GM23338 (cell line): ENCODE measurements at regions not wholly inside any gene's neighbourhood (a gene's known extent, or its start where the extent isn't known, plus 50 kb on each side); places are given as distances from the start of the nearest gene placed in this dataset.

ENCODE experiments used
- ATAC-seq: fragments of 200-7000 bp; cut with Tn5 transposase; 3 replicates; pipeline ENCODE4 v1.9.1; 2020
- DNase-seq: peaks from one replicate; pipeline ENCODE4 v3.0.0-alpha.2; 2015; ENCODE audit warnings: low spot score
- H2AFZ ChIP-seq: fragments of 200-600 bp; sonication (generic); 2 replicates; pipeline ENCODE4 v1.8.0; 2016; ENCODE audit warnings: antibody characterized with exemption, mild to moderate bottlenecking, moderate library complexity
- H3F3A ChIP-seq: fragments of 200-600 bp; sonication (generic); replicated peaks from 2 replicates; pipeline ENCODE4 v1.8.0; 2017; ENCODE audit warnings: antibody characterized with exemption, mixed run types, low read depth
- H3K27ac ChIP-seq: fragments of 200-600 bp; sonication (generic); 2 replicates; pipeline ENCODE4 v1.6.1; 2016; ENCODE audit warnings: low read depth
- H3K27me3 ChIP-seq: fragments of 200-600 bp; sonication (generic); 2 replicates; pipeline ENCODE4 v1.8.0; 2016; ENCODE audit warnings: mild to moderate bottlenecking, mixed run types, moderate library complexity; ENCODE audit not compliant: insufficient read depth
- H3K36me3 ChIP-seq: fragments of 200-600 bp; sonication (generic); 2 replicates; pipeline ENCODE4 v1.8.0; 2016; ENCODE audit warnings: mild to moderate bottlenecking; ENCODE audit not compliant: insufficient read depth
- H3K4me1 ChIP-seq: fragments of 200-600 bp; sonication (generic); 2 replicates; pipeline ENCODE4 v1.8.0; 2016; ENCODE audit warnings: mild to moderate bottlenecking, moderate library complexity; ENCODE audit not compliant: insufficient read depth
- H3K4me2 ChIP-seq: fragments of 200-600 bp; sonication (generic); 2 replicates; pipeline ENCODE4 v1.7.1; 2017; ENCODE audit warnings: mixed run types
- H3K4me3 ChIP-seq: fragments of 200-600 bp; sonication (generic); 2 replicates; pipeline ENCODE4 v1.6.1; 2016; ENCODE audit warnings: mixed run types
- H3K79me2 ChIP-seq: fragments of 200-600 bp; sonication (generic); replicated peaks from 2 replicates; pipeline ENCODE4 v1.8.0; 2017; ENCODE audit warnings: mild to moderate bottlenecking; ENCODE audit not compliant: insufficient read depth
- H3K9me2 ChIP-seq: fragments of 200-600 bp; sonication (generic); 2 replicates; pipeline ENCODE4 v1.8.0; 2017; ENCODE audit not compliant: insufficient read depth
- H4K20me1 ChIP-seq: fragments of 200-600 bp; sonication (generic); replicated peaks from 2 replicates; pipeline ENCODE4 v1.8.0; 2017; ENCODE audit warnings: mild to moderate bottlenecking; ENCODE audit not compliant: insufficient read depth
- H3K27ac Mint-ChIP-seq: 2 replicates; pipeline ENCODE4 v1.8.0; 2020; ENCODE audit warnings: inconsistent platforms, mild to moderate bottlenecking, moderate library complexity, mixed read lengths
- H3K27me3 Mint-ChIP-seq: 3 replicates; pipeline ENCODE4 v1.8.0; 2022; ENCODE audit warnings: low read depth, mild to moderate bottlenecking, moderate library complexity, mixed read lengths, inconsistent platforms; ENCODE audit not compliant: insufficient read depth, poor library complexity
- H3K36me3 Mint-ChIP-seq: 3 replicates; pipeline ENCODE4 v1.8.0; 2021; ENCODE audit warnings: low read depth, mild to moderate bottlenecking, inconsistent platforms, moderate library complexity, mixed read lengths
- H3K4me1 Mint-ChIP-seq: 3 replicates; pipeline ENCODE4 v1.8.0; 2020; ENCODE audit warnings: mild to moderate bottlenecking, inconsistent platforms, mixed read lengths
- H3K4me3 Mint-ChIP-seq: 3 replicates; pipeline ENCODE4 v1.8.0; 2021; ENCODE audit warnings: moderate library complexity, mild to moderate bottlenecking, inconsistent platforms, mixed read lengths
- H3K9me3 Mint-ChIP-seq: 3 replicates; pipeline ENCODE4 v1.8.0; 2020; ENCODE audit warnings: moderate library complexity, mild to moderate bottlenecking, inconsistent platforms, mixed read lengths
- CREB1 ChIP-seq: fragments of 250-450 bp; sonication (Bioruptor Pico); IDR thresholded peaks from 2 replicates; pipeline ENCODE4 v1.5.0; 2020; ENCODE audit warnings: low read depth, mild to moderate bottlenecking, moderate library complexity
- ETS1 ChIP-seq: IDR thresholded peaks from 2 replicates; pipeline ENCODE4 v1.6.1; 2016; ENCODE audit warnings: antibody characterized with exemption
- EZH2 ChIP-seq: fragments of 200-600 bp; sonication (generic); IDR thresholded peaks from one replicate; pipeline ENCODE4 v1.8.0; 2017; ENCODE audit warnings: antibody characterized with exemption, mild to moderate bottlenecking, low read depth; ENCODE audit not compliant: unreplicated experiment
- EZH2phosphoT487 ChIP-seq: fragments of 200-600 bp; sonication (generic); IDR thresholded peaks from one replicate; pipeline ENCODE4 v1.8.1; 2018; ENCODE audit warnings: antibody characterized with exemption; ENCODE audit not compliant: unreplicated experiment
- JUNB ChIP-seq: IDR thresholded peaks from one replicate; pipeline ENCODE4 v1.6.1; 2016; ENCODE audit warnings: antibody characterized with exemption; ENCODE audit not compliant: unreplicated experiment
- NANOG ChIP-seq: IDR thresholded peaks from 2 replicates; pipeline ENCODE4 v1.6.1; 2016; ENCODE audit warnings: antibody characterized with exemption, borderline replicate concordance
- POLR2AphosphoS5 ChIP-seq: IDR thresholded peaks from 2 replicates; pipeline ENCODE4 v1.6.1; 2016; ENCODE audit warnings: antibody characterized with exemption, low read depth
- REST ChIP-seq: IDR thresholded peaks from one replicate; pipeline ENCODE4 v1.6.1; 2018; ENCODE audit warnings: antibody characterized with exemption; ENCODE audit not compliant: unreplicated experiment
- ZNF114 ChIP-seq: fragments of 250-450 bp; sonication (Bioruptor Pico); IDR thresholded peaks from 2 replicates; pipeline ENCODE4 v1.5.0; 2020; ENCODE audit warnings: mild to moderate bottlenecking, moderate library complexity
- ZNF331 ChIP-seq: fragments of 250-450 bp; sonication (Bioruptor Pico); IDR thresholded peaks from 2 replicates; pipeline ENCODE4 v1.5.0; 2020; ENCODE audit warnings: low read depth, mild to moderate bottlenecking, moderate library complexity
- TF ChIP-seq, protein P1 (sequence below), 2 experiments: fragments of 200-600 bp in 1 of 2; sonication (generic) in 1 of 2; conservative IDR thresholded peaks; 2 replicates each; pipeline versions ENCODE4 v1.5.1 to v1.6.1; 2016 to 2017; ENCODE audit warnings: antibody characterized with exemption in 2 of 2, low read depth in 2 of 2, mild to moderate bottlenecking in 2 of 2, moderate library complexity in 1 of 2

DNA sequence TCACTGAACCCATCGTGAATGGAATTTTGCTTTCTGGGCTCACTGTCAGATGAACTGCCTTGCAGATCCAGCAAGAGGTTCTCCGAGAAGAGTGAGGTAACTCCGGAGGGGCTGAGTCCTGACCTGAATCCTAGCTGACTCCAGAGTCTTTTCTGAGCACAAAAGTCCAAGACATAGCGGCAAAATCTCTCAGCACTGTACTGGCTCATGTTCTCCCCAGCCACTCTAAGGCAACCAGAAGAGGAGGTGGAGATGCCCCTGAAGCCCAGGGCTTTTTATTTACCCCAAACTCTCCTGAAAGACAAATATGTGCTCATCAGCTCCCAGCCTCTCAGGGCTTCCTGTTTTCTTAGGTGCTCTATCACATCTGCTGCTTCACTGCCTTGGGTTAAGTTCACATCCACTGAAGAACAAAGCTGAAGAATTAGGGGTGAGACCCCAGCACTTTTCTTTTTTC lies 221.8 kb downstream of the MREG start:
- Histone ChIP-seq H3K27me3 (no peaks in the 10 kb centered on the region), H4K20me1 (no peaks in the 10 kb centered on the region), H3K4me1 (peaks cover 21% of the 10 kb centered on the region), H3K27ac (no peak overlapping the region), H3K9me2 (peaks cover 4% of the 10 kb centered on the region; the same call in 1 of the 2 replicates), H3K79me2 (no peaks in the 10 kb centered on the region), H3K4me2 (peak overlapping the region; percentile 26; the same call in 1 of the 2 replicates), H3K4me3 (no peak overlapping the region), H2AFZ (peak overlapping the region; percentile 93), H3F3A (no peaks in the 10 kb centered on the region), H3K36me3 (no peaks in the 10 kb centered on the region)
- Mint-ChIP-seq H3K4me1 (peaks cover 29% of the 10 kb centered on the region), H3K36me3 (no peaks in the 10 kb centered on the region), H3K27me3 (peaks cover 3% of the 10 kb centered on the region), H3K27ac (peak overlapping the region; percentile 7; the same call in 1 of the 2 replicates), H3K4me3 (no peak overlapping the region), H3K9me3 (no peaks in the 10 kb centered on the region; the same call in 2 of the 3 replicates)
- no peak for ATAC-seq
- DNase-seq: no peak
- TF ChIP-seq, protein P1, sequence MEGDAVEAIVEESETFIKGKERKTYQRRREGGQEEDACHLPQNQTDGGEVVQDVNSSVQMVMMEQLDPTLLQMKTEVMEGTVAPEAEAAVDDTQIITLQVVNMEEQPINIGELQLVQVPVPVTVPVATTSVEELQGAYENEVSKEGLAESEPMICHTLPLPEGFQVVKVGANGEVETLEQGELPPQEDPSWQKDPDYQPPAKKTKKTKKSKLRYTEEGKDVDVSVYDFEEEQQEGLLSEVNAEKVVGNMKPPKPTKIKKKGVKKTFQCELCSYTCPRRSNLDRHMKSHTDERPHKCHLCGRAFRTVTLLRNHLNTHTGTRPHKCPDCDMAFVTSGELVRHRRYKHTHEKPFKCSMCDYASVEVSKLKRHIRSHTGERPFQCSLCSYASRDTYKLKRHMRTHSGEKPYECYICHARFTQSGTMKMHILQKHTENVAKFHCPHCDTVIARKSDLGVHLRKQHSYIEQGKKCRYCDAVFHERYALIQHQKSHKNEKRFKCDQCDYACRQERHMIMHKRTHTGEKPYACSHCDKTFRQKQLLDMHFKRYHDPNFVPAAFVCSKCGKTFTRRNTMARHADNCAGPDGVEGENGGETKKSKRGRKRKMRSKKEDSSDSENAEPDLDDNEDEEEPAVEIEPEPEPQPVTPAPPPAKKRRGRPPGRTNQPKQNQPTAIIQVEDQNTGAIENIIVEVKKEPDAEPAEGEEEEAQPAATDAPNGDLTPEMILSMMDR (conservative IDR thresholded peaks at IDR 0.05; ENCODE audit: low read depth in 2 of 2): no peak
- no peak for TF ChIP-seq REST
- no peak for TF ChIP-seq ETS1
- no peak for TF ChIP-seq EZH2phosphoT487
- TF ChIP-seq ZNF331: no peak
- TF ChIP-seq JUNB: no peak
- TF ChIP-seq EZH2: no peak
- no peak for TF ChIP-seq ZNF114 (CRISPR knock-in tag)
- TF ChIP-seq POLR2AphosphoS5: no peak
- no peak for TF ChIP-seq CREB1 (CRISPR knock-in tag)
- TF ChIP-seq NANOG: no peak
